NCI-H1105 (cell line): ENCODE measurements at regions not wholly inside any gene's neighbourhood (a gene's known extent, or its start where the extent isn't known, plus 50 kb on each side); places are given as distances from the start of the nearest gene placed in this dataset.
A peak's percentile ranks its signal among the peaks of the same experiment; 100 is the strongest.

Experiments used
- DNase-seq: peaks from one replicate; lab custom pipeline; 2025; lab: John Stamatoyannopoulos, UW

GRCh38 chr9:115943431-115944165, 210.0 kb upstream of the PAPPA start:
- DNase-seq: no peak

- DNase-seq: peak; percentile 8
Measured at GRCh38 chr9:115944166-115944948, 209.2 kb upstream of the PAPPA start.

- no peak for DNase-seq
Measured at GRCh38 chr9:115945009-115945431, 208.6 kb upstream of the PAPPA start.

- no peak for DNase-seq
Measured at GRCh38 chr9:115946530-115946929, 207.1 kb upstream of the PAPPA start.

- DNase-seq: no peak
Measured at GRCh38 chr9:115951977-115952376, 201.6 kb upstream of the PAPPA start.

- no peak for DNase-seq
Measured at GRCh38 chr9:115952430-115953292, 200.9 kb upstream of the PAPPA start.

- no peak for DNase-seq
Measured at GRCh38 chr9:115956371-115956770, 197.2 kb upstream of the PAPPA start.

- DNase-seq: no peak
Measured at GRCh38 chr9:115957585-115957984, 196.0 kb upstream of the PAPPA start.

- no peak for DNase-seq
Measured at GRCh38 chr9:115964710-115965347, 188.8 kb upstream of the PAPPA start.

GRCh38 chr9:115966660-115967059, 186.9 kb upstream of the PAPPA start:
- DNase-seq: no peak

GRCh38 chr9:115969096-115969495, 184.5 kb upstream of the PAPPA start:
- DNase-seq: no peak

- no peak for DNase-seq
Measured at GRCh38 chr9:115972362-115972761, 181.2 kb upstream of the PAPPA start.

- DNase-seq: no peak
Measured at GRCh38 chr9:115972843-115973595, 180.6 kb upstream of the PAPPA start.

- no peak for DNase-seq
Measured at GRCh38 chr9:115976781-115977180, 176.8 kb upstream of the PAPPA start.

GRCh38 chr9:115978091-115978490, 175.5 kb upstream of the PAPPA start:
- DNase-seq: no peak

- no peak for DNase-seq
Measured at GRCh38 chr9:115978659-115979096, 174.9 kb upstream of the PAPPA start.

GRCh38 chr9:115980054-115980453, 173.5 kb upstream of the PAPPA start:
- no peak for DNase-seq

GRCh38 chr9:115980502-115980901, 173.1 kb upstream of the PAPPA start:
- DNase-seq: no peak

GRCh38 chr9:115980976-115981375, 172.6 kb upstream of the PAPPA start:
- no peak for DNase-seq

GRCh38 chr9:115983366-115983765, 170.2 kb upstream of the PAPPA start:
- no peak for DNase-seq

- DNase-seq: no peak
Measured at GRCh38 chr9:115985657-115986056, 167.9 kb upstream of the PAPPA start.
